Right atrium auricular region (tissue), 2 donors: ENCODE measurements at regions not wholly inside any gene's neighbourhood (a gene's known extent, or its start where the extent isn't known, plus 50 kb on each side); places are given as distances from the start of the nearest gene placed in this dataset.

Experiments
- DNase-seq: peaks from one replicate; pipeline ENCODE4 v3.0.0-alpha.2; 2019; ENCODE audit warnings: low spot score
- H3K27ac ChIP-seq, 2 donors: fragments of 200-600 bp; sonication (generic); 1 replicate in 1 of 2; 2 replicates in 1 of 2; pipeline ENCODE4 v1.5.1; 2016 to 2019
- H3K27me3 ChIP-seq, 2 donors: fragments of 200-600 bp; sonication (generic); one replicate each; pipeline versions ENCODE4 v1.5.1 to v1.6.0; 2017 to 2019
- H3K36me3 ChIP-seq: fragments of 200-600 bp; sonication (generic); one replicate; pipeline ENCODE4 v1.5.1; 2016
- H3K4me1 ChIP-seq, 2 donors: fragments of 200-600 bp; sonication (generic); one replicate each; pipeline versions ENCODE4 v1.5.1 to v1.6.0; 2017 to 2019
- H3K4me3 ChIP-seq, 2 donors: fragments of 200-600 bp; sonication (generic); 1 replicate in 1 of 2; 2 replicates in 1 of 2; pipeline ENCODE4 v1.5.1; 2017 to 2019; ENCODE audit warnings: mild to moderate bottlenecking in 1 of 2, moderate library complexity in 1 of 2
- H3K9me3 ChIP-seq, 2 donors: fragments of 200-600 bp; sonication (generic); one replicate each; pipeline ENCODE4 v1.5.1; 2019
- CTCF ChIP-seq, 2 donors: fragments of 200-600 bp; sonication (generic); IDR thresholded peaks; one replicate each; pipeline ENCODE4 v1.5.1; 2019; ENCODE audit warnings: antibody characterized with exemption in 2 of 2

GRCh38 chr10:18968159-18968558 is 80.4 kb upstream of the MALRD1 start:
- Histone ChIP-seq H3K4me3 (no peak overlapping the region), H3K27ac (no peak overlapping the region), H3K4me1 (no peaks in the 10 kb centered on the region), H3K27me3 (no peaks in the 10 kb centered on the region), H3K36me3 (no peaks in the 10 kb centered on the region), H3K9me3 (no peaks in the 10 kb centered on the region)
- DNase-seq: no peak
- TF ChIP-seq CTCF (IDR thresholded peaks at IDR 0.05): no peak

GRCh38 chr10:18976696-18977251 is 71.8 kb upstream of the MALRD1 start:
- no peak for TF ChIP-seq CTCF (IDR thresholded peaks at IDR 0.05)
- DNase-seq: no peak

GRCh38 chr10:18980089-18980629 is 68.4 kb upstream of the MALRD1 start:
- no peaks in the 10 kb centered on the region for H3K4me1 ChIP-seq
- no peaks in the 10 kb centered on the region for H3K27me3 ChIP-seq
- no peak overlapping the region for H3K4me3 ChIP-seq
- no peak for DNase-seq
- no peak for TF ChIP-seq CTCF (IDR thresholded peaks at IDR 0.05)
- no peaks in the 10 kb centered on the region for H3K36me3 ChIP-seq
- no peak overlapping the region for H3K27ac ChIP-seq
- H3K9me3 ChIP-seq: no peaks in the 10 kb centered on the region

More at GRCh38 chr10:18976696-18977251, 71.8 kb upstream of the MALRD1 start:
- Histone ChIP-seq H3K9me3 (peaks cover 0 to 6% of the 10 kb centered on the region in 2 donors), H3K27ac (no peak overlapping the region), H3K4me3 (no peak overlapping the region), H3K27me3 (no peaks in the 10 kb centered on the region), H3K4me1 (no peaks in the 10 kb centered on the region), H3K36me3 (no peaks in the 10 kb centered on the region)

GRCh38 chr10:18984531-18984930 is 64.1 kb upstream of the MALRD1 start:
- no peak for DNase-seq
- Histone ChIP-seq H3K4me3 (no peak overlapping the region), H3K36me3 (no peaks in the 10 kb centered on the region), H3K27me3 (no peaks in the 10 kb centered on the region), H3K9me3 (peaks cover 0 to 5% of the 10 kb centered on the region in 2 donors), H3K27ac (no peak overlapping the region), H3K4me1 (no peaks in the 10 kb centered on the region)
- TF ChIP-seq CTCF (IDR thresholded peaks at IDR 0.05): no peak

GRCh38 chr10:18988338-18988737 is 60.3 kb upstream of the MALRD1 start:
- no peak overlapping the region for H3K27ac ChIP-seq
- no peaks in the 10 kb centered on the region for H3K27me3 ChIP-seq
- peaks cover 0 to 6% of the 10 kb centered on the region in 2 donors for H3K9me3 ChIP-seq
- TF ChIP-seq CTCF (IDR thresholded peaks at IDR 0.05): no peak
- H3K4me1 ChIP-seq: no peaks in the 10 kb centered on the region
- no peak overlapping the region for H3K4me3 ChIP-seq
- DNase-seq: no peak
- H3K36me3 ChIP-seq: no peaks in the 10 kb centered on the region
